ENCODE measurements at regions not wholly inside any gene's neighbourhood (a gene's known extent, or its start where the extent isn't known, plus 50 kb on each side); places are given as distances from the start of the nearest gene placed in this dataset.

GRCh38 chr2:71933467-71934319, 214.0 kb downstream of the CYP26B1 start:
- BruUV-seq (replicated peaks): no TSS peak
- SMC1A ChIA-PET (ENCODE audit: uncharacterized antibody, unreplicated experiment): interaction anchor here (1.1 kb wide), 1 partner anchor 10 kb away, joined by 4 read pairs; no protein-coding TSS in a partner anchor
- 17% methylated on average over 8 of the region's 8 CpGs for WGBS (ENCODE audit: insufficient coverage, insufficient replicate concordance, low lambda C conversion rate, missing lambda C conversion rate)

More at GRCh38 chr2:71933467-71934319, 214.0 kb downstream of the CYP26B1 start:
- TF ChIP-seq ELK1 (IDR thresholded peaks at IDR 0.05; ENCODE audit: low read depth, low read length): no peak
- TF ChIP-seq SPI1 (IDR thresholded peaks at IDR 0.05; ENCODE audit: borderline replicate concordance, insufficient read depth, low read depth, low read length): no peak
- TF ChIP-seq JUND (IDR thresholded peaks at IDR 0.05; ENCODE audit: low read depth, low read length): no peak
- TF ChIP-seq POLR2A (IDR thresholded peaks at IDR 0.05; ENCODE audit: low read depth, low read length): no peak
- TF ChIP-seq SMC3 (IDR thresholded peaks at IDR 0.05; ENCODE audit: borderline replicate concordance, low read length): no peak
- TF ChIP-seq HCFC1 (IDR thresholded peaks at IDR 0.05; ENCODE audit: low read length): no peak
- TF ChIP-seq CTCF (IDR thresholded peaks at IDR 0.05 in 2 of 3, conservative IDR thresholded peaks at IDR 0.05 in 1 of 3; ENCODE audit: control insufficient read depth in 2 of 3, extremely low read depth in 1 of 3, insufficient read depth in 1 of 3, low read depth in 3 of 3, low read length in 3 of 3): no peak
- no peak for TF ChIP-seq RELA (IDR thresholded peaks at IDR 0.05; ENCODE audit: borderline replicate concordance, partially characterized antibody)
- TF ChIP-seq NFXL1 (IDR thresholded peaks at IDR 0.05; ENCODE audit: borderline replicate concordance): no peak
- H3K27ac ChIP-seq (ENCODE audit: control insufficient read depth, insufficient read depth): no peak overlapping the region
- H3K36me3 ChIP-seq (ENCODE audit: control insufficient read depth in 2 of 2, insufficient read depth in 2 of 2, low read length in 1 of 2): no peaks in the 10 kb centered on the region
- no peaks in the 10 kb centered on the region for H4K20me1 ChIP-seq (ENCODE audit: control insufficient read depth, insufficient read depth)
- in situ Hi-C loops (cut with MboI) (no loop called here), intact Hi-C loops (cut with micrococcal nuclease; ENCODE audit: unreplicated experiment) (no loop called here)
- H3K79me2 ChIP-seq (ENCODE audit: control insufficient read depth, insufficient read depth, low read length): no peaks in the 10 kb centered on the region
- no peak for FAIRE-seq
- H3K9ac ChIP-seq (ENCODE audit: control insufficient read depth, insufficient read depth, low read length): no peak overlapping the region
- H3K4me1 ChIP-seq (ENCODE audit: control insufficient read depth, insufficient read depth, low read length): no peaks in the 10 kb centered on the region
- no peaks in the 10 kb centered on the region for H3K27me3 ChIP-seq (replicated peaks in 1 of 2; ENCODE audit: control insufficient read depth in 2 of 2, insufficient read depth in 2 of 2, low read length in 1 of 2)
- ChIA-PET RAD21 (ENCODE audit: unreplicated experiment) (no interaction called here), POLR2A (no interaction called here), CTCF (interaction anchor here (0.5 to 5.1 kb wide), 4 partner anchors 10 to 646 kb away, joined by 3 to 32 read pairs (median 5); no protein-coding TSS in a partner anchor)
- no peak overlapping the region for H3K4me3 ChIP-seq
- no peak for ATAC-seq
- H3K9me3 ChIP-seq (replicated peaks; ENCODE audit: control insufficient read depth, insufficient read depth, low read length): no peaks in the 10 kb centered on the region
- no peak for DNase-seq (ENCODE audit: low read depth, low spot score)
- no peak overlapping the region for H2AFZ ChIP-seq (ENCODE audit: control insufficient read depth, low read depth, low read length)
- H3K4me2 ChIP-seq (ENCODE audit: control insufficient read depth, insufficient read depth): no peak overlapping the region

Measured in GM12878 (cell line).